NCI-H128 (cell line): ENCODE measurements at regions not wholly inside any gene's neighbourhood (a gene's known extent, or its start where the extent isn't known, plus 50 kb on each side); places are given as distances from the start of the nearest gene placed in this dataset.
A peak's percentile ranks its signal among the peaks of the same experiment; 100 is the strongest.

ENCODE experiments used
- DNase-seq: peaks from one replicate; lab custom pipeline; 2025; ENCODE audit not compliant: unreplicated experiment; lab: John Stamatoyannopoulos, UW

DNA sequence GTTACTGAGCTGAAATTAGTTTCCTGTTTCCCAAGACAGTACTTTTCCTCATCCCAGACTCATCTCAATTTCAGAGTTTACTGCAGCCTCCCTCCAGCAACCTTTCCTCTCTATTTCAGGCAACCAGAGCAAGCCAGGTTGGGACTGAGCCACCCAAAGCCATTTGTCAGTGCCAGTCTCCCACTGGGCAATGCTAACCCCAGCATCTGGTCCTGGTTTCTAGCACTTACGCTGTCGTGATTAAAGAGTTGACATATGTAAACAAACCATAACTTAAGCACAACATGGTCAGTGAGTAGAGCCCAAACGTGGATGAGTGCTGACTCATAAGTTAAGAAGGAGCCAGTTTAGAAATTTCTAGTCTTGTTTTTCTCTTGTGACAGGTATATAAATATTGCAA, 119.6 kb upstream of the BLID start:
- no peak for DNase-seq

DNA sequence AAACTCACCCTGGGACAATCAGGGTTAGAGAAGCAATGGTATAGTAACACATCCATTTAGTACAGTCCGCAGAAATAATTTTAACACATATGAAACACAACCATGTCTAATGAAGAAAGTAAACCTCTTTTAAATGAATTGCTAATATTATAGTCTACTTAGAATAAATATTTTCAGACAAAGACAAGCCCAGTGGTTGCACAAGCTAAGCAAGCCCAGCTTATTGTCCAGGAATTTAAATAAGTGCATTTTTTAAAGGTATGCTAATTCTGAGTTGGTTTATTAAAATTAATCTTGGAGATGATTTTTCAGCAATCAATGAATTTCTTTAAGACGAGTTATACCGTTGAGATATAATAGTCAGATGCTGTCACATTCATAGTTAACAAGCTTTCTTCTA, 118.8 kb upstream of the BLID start:
- no peak for DNase-seq

DNA sequence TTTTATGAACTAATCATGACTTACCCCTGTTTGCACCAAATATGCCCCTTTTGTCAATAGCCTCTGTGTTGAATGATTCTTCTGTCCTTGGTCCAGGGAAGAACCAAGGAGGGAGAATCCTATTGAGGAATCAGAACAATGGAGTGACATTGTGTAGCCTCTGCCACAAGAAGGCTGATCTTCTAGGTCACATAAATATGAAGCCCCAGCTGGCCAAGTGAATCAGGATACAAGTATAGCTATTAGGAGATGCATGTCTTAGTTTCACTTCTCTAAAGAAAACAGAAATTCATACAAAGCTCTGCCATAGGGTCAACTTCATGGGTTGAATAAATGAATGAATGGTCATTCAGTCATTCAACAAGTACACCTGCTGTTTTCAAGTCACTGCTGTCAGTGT, 118.2 kb upstream of the BLID start:
- no peak for DNase-seq

DNA sequence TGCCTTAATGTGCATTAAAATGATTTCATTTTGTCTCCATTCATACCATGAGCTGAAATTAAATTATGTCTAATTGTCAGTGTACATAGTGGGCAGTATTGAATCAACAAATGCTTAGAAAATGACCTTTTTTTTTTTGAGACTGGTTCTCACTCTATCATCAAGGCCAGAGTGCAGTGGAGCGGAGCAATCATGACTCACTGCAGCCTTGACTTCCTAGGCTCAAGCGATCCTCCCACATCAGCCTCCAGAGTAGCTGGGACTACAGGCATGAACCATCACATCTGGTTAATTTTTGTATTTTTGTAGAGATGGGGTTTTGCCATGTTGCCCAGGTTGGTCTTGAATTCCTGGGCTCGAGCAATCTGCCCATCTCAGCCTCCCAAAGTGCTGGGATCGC, 117.0 kb upstream of the BLID start:
- DNase-seq = no peak

DNA sequence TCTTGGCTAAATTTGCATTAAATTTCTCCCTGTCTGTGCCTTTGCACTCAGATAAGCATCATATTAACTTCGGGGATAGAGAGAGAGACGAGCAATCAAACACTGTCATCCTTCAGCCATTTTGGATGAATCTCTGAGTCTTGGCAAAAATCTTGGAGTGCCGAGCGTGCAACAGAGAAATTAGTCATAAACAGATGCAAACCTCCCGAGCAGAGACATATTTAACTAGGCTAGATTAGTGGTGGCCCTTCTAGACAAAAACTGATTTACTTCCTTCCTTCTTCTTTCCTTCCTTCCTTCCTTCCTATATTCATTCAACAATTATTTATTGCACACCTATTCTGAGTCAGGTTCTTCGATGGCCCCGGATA, 114.4 kb upstream of the BLID start:
- DNase-seq = no peak

DNA sequence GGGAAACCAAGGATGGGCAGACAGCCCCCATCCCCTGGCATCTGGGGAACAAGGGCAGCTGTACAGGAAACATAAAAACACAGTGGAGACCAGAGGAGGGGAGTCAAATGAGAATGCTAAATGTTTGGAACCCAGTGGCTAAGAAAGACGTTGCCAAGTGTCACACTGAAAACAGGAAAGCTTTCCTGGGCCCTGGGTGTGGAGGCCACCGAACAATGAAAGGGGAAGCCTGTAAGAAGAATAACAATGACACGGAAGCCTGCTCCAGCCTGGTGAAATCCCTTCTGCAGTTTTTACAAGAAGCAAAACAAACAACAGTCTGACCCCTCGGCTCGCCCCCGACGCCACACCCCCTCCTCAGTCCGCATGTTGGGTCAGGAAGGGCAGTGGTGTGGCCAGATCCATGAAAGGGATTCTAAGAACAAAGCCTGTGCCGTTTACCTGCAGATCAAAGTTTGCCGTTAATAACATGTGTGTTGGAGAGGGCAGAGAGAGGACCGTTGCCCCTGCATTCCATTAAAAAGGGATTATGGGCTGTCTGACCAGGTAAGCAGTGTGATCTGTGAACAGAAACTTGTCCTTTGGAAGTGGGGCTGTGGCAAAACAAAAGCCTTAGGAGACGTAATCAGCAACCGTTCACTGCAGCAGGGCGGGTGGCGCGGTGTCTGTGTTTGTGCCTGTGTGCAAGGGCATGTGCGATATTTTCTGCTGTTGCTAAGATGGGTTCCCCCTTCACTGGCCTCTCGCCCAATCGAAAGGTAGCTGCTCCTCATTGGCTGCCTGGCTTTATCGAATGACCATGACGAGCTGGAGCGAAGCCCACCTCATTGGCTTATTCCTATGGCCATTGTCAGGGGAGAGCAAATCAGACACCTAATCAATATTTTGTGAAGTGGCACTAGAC, 113.7 kb upstream of the BLID start:
- DNase-seq = no peak

DNA sequence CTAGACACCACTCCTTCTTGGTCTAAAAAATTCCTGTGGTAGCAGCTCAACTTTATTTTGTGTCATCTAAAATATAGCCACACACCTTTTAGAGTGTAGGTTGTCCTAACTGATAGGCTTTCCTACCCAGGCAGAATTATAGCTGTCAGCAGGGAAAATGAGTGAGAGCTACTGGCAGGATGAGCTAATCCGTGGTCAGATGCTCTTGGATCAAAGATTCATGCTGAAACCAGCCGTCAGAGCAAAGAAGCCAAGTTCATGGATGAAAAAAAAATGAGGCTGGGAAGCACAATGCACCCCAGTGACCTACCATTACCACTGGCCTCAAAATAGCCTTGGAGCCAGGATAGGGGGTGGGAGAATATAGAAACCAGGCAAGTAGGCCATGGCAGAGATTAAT, 113.1 kb upstream of the BLID start:
- DNase-seq = no peak

DNA sequence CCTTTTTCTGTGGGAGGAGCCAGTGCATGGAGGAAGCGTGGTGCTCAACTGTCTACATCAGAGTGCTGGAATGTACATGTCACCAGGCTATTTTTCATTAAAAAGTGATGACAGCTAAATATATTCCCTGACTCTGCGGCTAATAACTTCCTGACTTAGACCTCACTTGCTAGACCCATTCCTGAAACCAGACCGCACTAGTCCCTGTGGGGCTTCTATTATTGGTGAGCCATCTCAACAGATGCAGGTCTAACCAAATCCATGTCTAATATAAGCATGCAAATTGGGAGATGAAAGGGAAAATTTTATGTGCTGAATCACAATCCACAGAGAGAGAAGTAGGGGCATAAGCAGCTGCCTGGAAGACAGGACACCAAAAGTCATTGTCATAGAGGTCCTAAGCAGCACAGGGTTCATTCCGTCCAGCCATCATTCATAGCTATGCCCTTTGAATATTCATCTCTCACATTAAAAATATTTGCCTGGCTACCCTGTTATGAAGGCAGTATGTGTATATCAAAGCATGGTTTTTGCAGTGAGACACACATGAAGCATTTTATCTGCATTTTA, 110.9 kb upstream of the BLID start:
- DNase-seq = no peak

DNA sequence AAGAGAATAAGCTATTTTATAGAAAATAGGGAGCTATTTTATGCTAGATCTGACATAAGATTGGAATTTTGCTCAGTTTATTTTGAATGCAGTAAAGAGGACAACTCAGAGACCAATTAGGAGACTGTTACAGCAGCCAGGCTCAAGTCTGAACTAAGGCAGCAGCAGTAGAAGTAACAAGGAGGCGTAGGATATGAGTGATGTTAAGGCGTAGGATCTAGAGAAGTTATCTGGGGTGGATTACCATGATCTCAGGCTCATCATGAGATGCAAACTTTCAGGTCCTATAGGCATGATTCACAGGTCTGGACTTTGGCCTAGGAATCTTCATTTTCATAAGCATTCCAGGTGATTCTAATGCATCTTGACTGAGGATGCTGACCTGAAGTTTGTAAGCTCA, 108.9 kb upstream of the BLID start:
- no peak for DNase-seq

DNA sequence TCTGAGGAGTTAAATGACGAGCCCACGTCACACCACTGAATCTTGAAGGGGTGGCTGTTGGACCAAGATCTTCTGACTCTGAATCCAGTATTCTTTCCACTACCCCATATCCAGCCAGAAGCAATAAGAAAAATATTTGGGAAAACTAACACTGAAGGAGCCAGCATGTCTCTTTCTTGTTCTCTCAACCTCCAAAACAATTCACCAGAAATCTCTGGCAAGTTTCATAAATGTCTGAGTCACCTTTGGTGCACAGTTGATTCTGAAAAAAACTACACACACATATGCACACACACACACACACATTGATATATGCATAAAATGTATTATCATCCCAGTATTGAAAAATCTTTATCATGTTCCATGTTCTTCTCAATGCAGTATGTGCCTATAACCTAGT, 104.3 kb upstream of the BLID start:
- no peak for DNase-seq

DNA sequence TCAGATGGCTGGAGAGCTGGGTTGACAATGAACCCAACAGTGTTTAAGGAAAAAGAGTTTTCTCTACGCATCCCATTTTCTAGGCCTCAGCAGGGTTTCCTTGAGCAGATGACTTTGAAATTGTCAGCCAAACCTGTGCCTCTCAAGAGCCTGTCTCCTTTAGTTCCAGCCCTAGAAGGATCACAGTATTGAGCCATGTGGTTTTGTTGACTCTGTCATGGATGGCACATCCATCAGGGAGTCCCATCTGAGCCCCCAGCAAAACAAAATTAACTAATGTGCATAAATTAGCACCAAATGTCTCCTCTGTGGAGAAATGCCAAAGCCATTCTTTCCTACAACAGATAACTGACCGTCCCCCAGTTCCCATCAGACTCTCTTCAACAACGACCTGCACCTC, 103.8 kb upstream of the BLID start:
- no peak for DNase-seq

DNA sequence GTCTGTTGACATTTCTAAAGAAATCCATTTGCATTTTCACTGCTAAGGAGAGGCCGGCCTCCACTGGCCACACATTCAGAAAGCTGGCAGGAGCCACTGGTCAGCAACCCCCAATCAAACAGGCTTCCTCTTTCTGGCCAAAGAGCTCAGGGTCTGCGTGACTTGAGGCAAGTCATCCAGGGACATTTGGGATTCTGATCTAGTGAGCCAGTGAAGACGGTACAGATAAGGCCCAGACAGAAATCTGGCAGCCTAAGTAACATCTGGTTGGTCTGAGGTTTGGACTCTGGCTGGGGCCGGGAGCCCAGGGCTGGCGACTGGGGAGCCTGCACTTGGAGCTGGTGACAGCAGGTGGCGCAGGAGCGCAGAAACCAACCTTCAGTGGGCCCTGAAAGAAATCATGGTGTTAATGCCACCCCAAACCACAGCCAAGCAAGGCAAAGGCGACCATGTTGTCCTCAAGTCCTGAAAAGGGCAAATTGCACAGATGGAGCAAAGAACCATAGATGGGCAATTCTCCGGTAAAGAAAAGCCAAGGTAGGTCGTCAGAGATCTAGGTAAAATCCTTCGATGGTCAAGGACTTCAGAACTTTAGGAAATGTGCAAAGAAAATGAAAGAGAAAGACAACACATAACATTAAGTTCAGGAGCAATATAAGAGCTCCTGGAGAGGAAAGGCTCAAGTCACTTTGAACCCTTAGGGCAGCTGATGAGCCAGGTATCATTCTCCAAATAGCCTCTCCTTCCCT, 99.4 kb upstream of the BLID start:
- peak; percentile 21 for DNase-seq

DNA sequence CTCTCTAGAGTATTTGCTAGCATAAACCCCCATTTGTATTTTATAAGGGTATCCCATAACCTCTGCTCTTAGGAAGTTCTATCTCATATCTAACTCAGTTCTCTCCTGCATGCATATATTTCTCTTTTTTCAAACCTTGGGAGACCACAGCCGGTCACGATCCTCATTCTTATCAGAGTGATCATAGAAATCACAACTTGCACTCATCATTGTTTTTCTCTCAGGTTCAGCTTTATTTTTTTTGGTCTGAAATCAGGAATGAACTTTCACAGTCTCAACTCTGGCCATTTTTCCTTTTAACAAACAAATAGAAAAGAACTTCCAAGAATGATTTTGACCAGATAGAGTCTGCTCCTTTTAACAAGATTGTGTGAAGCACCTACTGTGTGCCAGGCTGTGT, 98.6 kb upstream of the BLID start:
- DNase-seq = no peak

DNA sequence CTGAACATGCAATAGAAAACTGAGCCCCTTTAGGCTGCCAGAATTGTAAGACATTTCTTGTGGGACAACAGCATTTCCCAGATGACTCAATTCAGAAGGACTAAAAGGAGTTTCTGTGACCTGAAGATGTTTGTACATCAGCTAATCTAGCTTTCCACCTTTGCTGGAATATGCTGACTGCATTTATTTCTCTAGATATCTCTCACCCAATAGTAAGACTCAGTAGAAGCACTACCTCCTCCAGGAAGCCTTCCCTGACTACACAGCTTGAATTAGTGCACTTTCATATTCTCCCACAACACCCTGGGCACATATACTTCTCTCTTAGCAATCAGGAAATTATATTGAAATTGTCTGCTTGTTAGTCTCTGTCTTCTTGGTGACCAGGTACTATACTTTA, 98.1 kb upstream of the BLID start:
- DNase-seq = no peak

DNA sequence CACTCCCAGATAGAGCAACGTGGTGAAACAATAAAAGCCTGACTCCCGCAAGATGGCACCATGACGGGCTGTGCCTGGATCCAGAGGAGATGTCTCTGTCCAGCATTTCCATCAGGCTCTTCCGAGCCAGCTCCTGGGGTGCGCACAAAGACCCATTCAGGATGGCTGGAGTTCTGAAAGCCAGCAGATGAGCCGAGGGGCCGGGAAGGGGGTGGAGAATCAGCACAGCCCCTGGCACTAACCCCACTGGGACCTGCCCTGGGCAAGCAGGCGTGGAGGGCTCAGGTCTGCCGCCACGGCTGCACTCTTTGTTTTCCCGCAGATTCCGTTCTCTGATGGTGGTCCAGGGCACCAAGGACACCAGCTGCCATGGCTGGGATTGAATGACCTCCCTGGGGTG, 97.2 kb upstream of the BLID start:
- no peak for DNase-seq

DNA sequence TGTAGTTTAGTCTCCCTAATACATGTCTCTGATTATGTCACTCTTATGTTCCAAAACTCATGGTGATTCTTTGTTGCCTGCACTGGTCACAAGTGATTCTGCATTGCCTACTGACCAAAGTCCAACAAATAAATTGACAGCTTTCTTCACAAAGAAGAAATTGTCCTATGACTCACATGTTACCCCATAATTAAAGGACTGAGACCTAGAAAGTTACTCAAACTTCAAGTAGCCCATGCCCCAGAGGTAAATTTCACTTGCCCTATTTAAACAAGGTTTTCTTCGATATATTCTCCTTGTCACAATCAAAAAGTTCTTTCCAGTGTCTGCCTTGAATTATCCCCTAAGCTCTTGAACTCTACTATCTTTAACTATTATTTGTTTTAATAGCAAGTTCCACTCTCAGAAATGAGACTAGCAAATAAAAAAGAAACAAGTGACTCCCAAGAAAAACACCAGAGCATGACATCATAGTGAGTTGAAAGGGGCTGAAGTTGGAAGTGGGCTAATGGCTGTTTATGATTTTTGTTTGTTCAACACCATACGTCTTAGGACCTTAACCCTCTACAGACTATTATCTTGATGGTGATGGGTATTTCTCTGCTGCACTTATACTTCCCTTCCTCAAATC, 94.5 kb upstream of the BLID start:
- no peak for DNase-seq

DNA sequence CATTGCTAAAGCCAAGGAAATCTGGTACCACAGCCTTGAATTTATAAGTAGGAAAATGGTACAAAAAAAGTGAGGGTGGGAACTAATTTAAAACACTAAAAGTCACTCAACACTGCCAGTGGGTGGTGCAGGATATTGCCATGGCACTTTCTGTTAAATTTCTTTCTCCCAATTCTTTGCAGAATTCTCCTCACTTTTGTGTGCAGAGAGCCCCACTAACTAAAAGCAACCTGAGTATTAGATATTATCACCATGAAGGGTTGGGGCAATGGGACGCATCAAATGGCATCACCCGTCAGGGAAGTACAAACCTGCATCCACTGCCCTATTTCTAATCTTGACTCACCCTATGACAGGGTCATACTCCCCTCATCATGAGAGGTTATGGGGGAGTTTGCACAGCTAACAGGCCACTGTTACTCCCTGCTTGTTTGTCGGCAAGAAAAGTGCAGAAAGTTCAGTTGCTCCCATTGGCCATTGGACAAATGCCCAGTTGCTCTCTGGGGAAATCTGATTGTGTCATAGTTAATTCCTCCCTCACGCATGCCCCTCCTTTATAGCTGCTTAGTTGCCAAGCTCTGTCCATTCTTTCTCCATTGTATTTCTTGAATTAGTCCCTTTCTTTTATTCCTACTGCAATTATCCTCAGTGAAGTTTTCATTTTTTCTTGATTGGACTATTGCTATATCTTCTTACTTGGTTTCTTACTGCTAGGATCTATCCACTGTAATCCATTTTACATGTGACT, 93.8 kb upstream of the BLID start:
- DNase-seq = no peak

DNA sequence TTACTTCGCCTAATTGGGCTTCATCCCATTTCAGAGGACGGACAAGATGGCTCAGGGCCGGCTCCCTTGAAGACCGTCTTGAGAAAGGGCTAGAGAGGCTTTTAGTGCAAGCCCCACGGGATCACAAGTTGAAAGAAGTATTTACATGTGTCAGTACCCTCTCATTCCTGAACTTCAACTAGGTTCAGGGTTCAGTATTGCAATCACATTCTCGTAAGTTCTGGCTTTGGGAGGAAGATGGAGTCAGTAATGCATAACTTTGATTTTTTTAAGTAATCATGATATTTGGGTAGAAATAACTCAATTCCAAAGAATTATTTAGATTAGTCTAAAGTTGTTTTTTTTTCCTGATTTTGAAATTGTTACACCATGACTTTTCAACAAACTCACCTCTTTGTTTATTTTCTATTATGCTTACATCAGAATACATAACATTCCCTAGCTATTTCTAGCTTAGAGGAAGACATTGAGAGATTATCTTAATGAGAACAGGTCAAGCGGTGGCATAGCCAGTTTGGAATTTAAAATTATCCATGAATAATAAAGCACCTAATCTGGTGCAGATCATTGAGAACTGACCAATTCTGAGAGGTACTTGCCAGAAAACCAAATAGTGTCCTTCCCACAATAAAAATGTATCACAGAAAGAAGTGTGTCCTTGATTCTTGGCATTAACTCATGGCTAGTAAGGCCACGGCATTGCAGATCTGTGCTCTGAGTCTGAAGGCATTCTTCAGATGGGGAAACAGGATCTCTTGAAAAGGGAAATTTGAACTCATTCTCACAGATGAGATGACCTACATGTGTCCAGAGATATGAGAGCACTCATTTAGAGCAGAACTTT, 92.1 kb upstream of the BLID start:
- DNase-seq = no peak

DNA sequence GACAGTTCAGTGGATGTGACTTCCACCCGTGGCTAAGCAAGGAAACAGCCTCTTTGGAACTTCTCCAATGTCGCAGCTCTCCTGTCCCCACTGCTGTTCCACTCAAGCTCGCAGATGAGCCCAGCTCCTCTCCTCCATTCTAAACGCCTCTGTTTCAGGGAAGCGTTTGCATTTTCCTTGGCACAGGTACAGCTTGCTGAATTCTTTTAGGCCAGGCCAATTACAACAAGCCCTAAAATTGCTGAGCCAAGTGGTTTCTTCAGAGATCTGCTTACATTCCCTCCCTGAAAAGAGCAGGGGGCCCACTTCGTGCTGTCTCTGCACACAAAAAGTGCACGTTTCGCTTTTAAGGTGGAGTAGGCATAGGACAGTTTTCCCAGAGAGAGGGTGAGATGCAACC, 91.5 kb upstream of the BLID start:
- DNase-seq = no peak

DNA sequence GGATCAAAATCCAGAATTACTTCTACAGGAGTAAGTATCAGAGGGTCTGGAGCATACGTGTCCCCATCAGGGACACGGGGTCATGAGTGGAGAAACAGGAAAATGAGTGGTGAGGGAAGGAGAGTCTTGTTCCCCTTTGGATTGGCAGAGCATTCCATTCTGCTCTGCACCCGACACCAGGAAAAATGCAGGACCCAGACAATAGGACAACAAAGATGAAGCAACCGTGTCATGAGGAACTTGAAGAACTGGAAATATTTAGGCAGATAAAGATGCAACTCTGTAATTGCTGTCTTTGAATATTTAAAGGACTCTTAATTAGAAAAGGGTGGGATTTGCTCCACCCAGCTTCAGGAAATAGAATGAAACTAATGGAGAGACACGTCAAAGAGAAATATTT, 89.0 kb upstream of the BLID start:
- no peak for DNase-seq
